SU-DHL-6 (cell line): ENCODE measurements at regions not wholly inside any gene's neighbourhood (a gene's known extent, or its start where the extent isn't known, plus 50 kb on each side); places are given as distances from the start of the nearest gene placed in this dataset.

Experiments
- CTCF ChIP-seq: fragments of 200-600 bp; sonication (generic); IDR thresholded peaks from one replicate; pipeline ENCODE4 v1.5.1; 2017; ENCODE audit warnings: antibody characterized with exemption, mild to moderate bottlenecking, low read length, moderate library complexity; ENCODE audit not compliant: insufficient read depth, poor library complexity, severe bottlenecking
- EZH2phosphoT487 ChIP-seq: fragments of 200-600 bp; sonication (generic), shearing (Covaris generic); conservative IDR thresholded peaks from 2 replicates; pipeline ENCODE4 v1.6.1; 2018; ENCODE audit warnings: mild to moderate bottlenecking, antibody characterized with exemption, low read length, moderate library complexity, mixed read lengths

GRCh38 chr16:79510879-79511278 lies 89.7 kb downstream of the MAF start:
- TF ChIP-seq CTCF = no peak
- TF ChIP-seq EZH2phosphoT487 = no peak
